K562 (cell line): ENCODE measurements at regions not wholly inside any gene's neighbourhood (a gene's known extent, or its start where the extent isn't known, plus 50 kb on each side); places are given as distances from the start of the nearest gene placed in this dataset.

ENCODE experiments used
- ATAC-seq: fragments of 200-7000 bp; cut with Tn5 transposase; 3 replicates; pipeline ENCODE4 v1.9.1; 2020; ENCODE audit warnings: moderate library complexity
- BruUV-seq: library from RNA; stranded (reverse); fragments of 400-500 nt; replicated peaks from 2 replicates; lab custom pipeline; 2021; lab: Mats Ljungman, UMichigan
- CTCF ChIA-PET: fragments of 300-600 bp; formaldehyde crosslinking; extraction: SDS; loops from one replicate; lab custom pipeline; 2021; ENCODE audit warnings: low intra/inter-chr PET ratio; lab: Yijun Ruan, JAX
- POLR2A ChIA-PET: fragments of 300-600, 350-650 bp; sonication (Branson Sonifier 250); formaldehyde crosslinking; extraction: SDS; loops from one replicate; lab custom pipeline; 2021; ENCODE audit warnings: antibody characterized with exemption, inconsistent platforms; lab: Yijun Ruan, JAX
- DNase-seq, 4 experiments: peaks; one replicate each; pipeline versions ENCODE4 v3.0.0 to v3.0.0-alpha.2; 2011 to 2018; ENCODE audit warnings: low spot score in 3 of 4, mixed read lengths in 3 of 4; ENCODE audit errors: extremely low read depth in 1 of 4
- FAIRE-seq: peaks from 2 replicates; lab custom pipeline; 2011; peaks lifted over from hg19 to GRCh38; lab: Jason Lieb, UNC
- H2AFZ ChIP-seq: 2 replicates; pipeline ENCODE4 v1.6.0; 2011; ENCODE audit warnings: low read depth, low read length, control low read depth, inconsistent platforms
- H3K27ac ChIP-seq: fragments of 200-600 bp; 3 replicates; pipeline ENCODE4 v1.8.0; 2011; ENCODE audit warnings: low read depth, mild to moderate bottlenecking, control low read depth, inconsistent platforms, low read length, moderate library complexity, mixed read lengths; ENCODE audit errors: extremely low read depth
- H3K27me3 ChIP-seq, 2 experiments: fragments of 300-600 bp in 1 of 2; 2 replicates in 1 of 2; 3 replicates in 1 of 2; pipeline versions ENCODE4 v1.6.0 to v1.8.0; 2011; ENCODE audit warnings: inconsistent platforms in 2 of 2, low read length in 2 of 2, mild to moderate bottlenecking in 1 of 2, mixed read lengths in 1 of 2, moderate library complexity in 1 of 2; ENCODE audit not compliant: control insufficient read depth in 2 of 2, insufficient read depth in 2 of 2
- H3K36me3 ChIP-seq: fragments of 300-600 bp; 3 replicates; pipeline ENCODE4 v1.8.0; 2011; ENCODE audit warnings: mild to moderate bottlenecking, low read length, inconsistent platforms; ENCODE audit not compliant: control insufficient read depth, insufficient read depth
- H3K4me1 ChIP-seq, 2 experiments: fragments of 200-600 bp in 1 of 2; replicated peaks in 1 of 2; 2 replicates in 1 of 2; 3 replicates in 1 of 2; pipeline versions ENCODE4 v1.5.1 to v1.8.0; 2011; ENCODE audit warnings: inconsistent platforms in 2 of 2, low read length in 2 of 2, mild to moderate bottlenecking in 1 of 2, mixed read lengths in 1 of 2, moderate library complexity in 1 of 2; ENCODE audit not compliant: control insufficient read depth in 2 of 2, insufficient read depth in 2 of 2
- H3K4me2 ChIP-seq: 2 replicates; pipeline ENCODE4 v1.6.1; 2011; ENCODE audit warnings: low read length, control low read depth, inconsistent platforms, mixed read lengths; ENCODE audit not compliant: insufficient read depth
- H3K4me3 ChIP-seq: fragments of 200-600 bp; sonication (generic), shearing (Covaris generic); 2 replicates; pipeline ENCODE4 v1.5.1; 2016; ENCODE audit warnings: control low read depth, inconsistent platforms
- H3K79me2 ChIP-seq: fragments of 200-600 bp; 3 replicates; pipeline ENCODE4 v1.8.0; 2011; ENCODE audit warnings: low read length, inconsistent platforms; ENCODE audit not compliant: control insufficient read depth, insufficient read depth
- H3K9ac ChIP-seq, 2 experiments: 2 replicates each; pipeline versions ENCODE4 v1.6.0 to v1.6.1; 2011; ENCODE audit warnings: low read depth in 2 of 2, low read length in 2 of 2, control low read depth in 1 of 2, inconsistent platforms in 1 of 2, mild to moderate bottlenecking in 1 of 2, mixed read lengths in 1 of 2; ENCODE audit not compliant: insufficient read depth in 1 of 2
- H3K9me1 ChIP-seq: one replicate; pipeline ENCODE4 v1.6.0; 2011; ENCODE audit warnings: inconsistent platforms, mild to moderate bottlenecking, low read length, moderate library complexity; ENCODE audit not compliant: control insufficient read depth, insufficient read depth
- H3K9me3 ChIP-seq: replicated peaks from 2 replicates; pipeline ENCODE4 v1.5.1; 2011; ENCODE audit warnings: low read depth, low read length, inconsistent platforms; ENCODE audit not compliant: control insufficient read depth, insufficient read depth
- H4K20me1 ChIP-seq: replicated peaks from 2 replicates; pipeline ENCODE4 v1.6.1; 2011; ENCODE audit warnings: low read length, inconsistent platforms, mixed read lengths; ENCODE audit not compliant: control insufficient read depth, insufficient read depth
- ARID3A ChIP-seq: IDR thresholded peaks from 2 replicates; pipeline ENCODE4 v1.6.1; 2012; ENCODE audit warnings: low read depth, low read length, improper control_type of control experiment, borderline replicate concordance
- ATF7 ChIP-seq: fragments of 450-650 bp; IDR thresholded peaks from 2 replicates; pipeline ENCODE4 v1.7.1; 2014; ENCODE audit warnings: mild to moderate bottlenecking, moderate library complexity
- CHCHD3 ChIP-seq: fragments of 250-450 bp; sonication (Bioruptor Pico); IDR thresholded peaks from 2 replicates; pipeline ENCODE4 v2.1.2; 2022; ENCODE audit warnings: mild to moderate bottlenecking
- CREBBP ChIP-seq: IDR thresholded peaks from one replicate; pipeline ENCODE4 v1.6.1; 2012; ENCODE audit warnings: low read depth, mild to moderate bottlenecking, control low read depth, inconsistent platforms, low read length
- E2F3 ChIP-seq: fragments of 250-450 bp; sonication (Bioruptor Pico); IDR thresholded peaks from 2 replicates; pipeline ENCODE4 v1.4.0; 2020; ENCODE audit warnings: mild to moderate bottlenecking
- POLR3G ChIP-seq: IDR thresholded peaks from 2 replicates; pipeline ENCODE4 v1.6.1; 2011; ENCODE audit not compliant: insufficient read length, insufficient replicate concordance; ENCODE audit errors: extremely low read depth
- SAFB ChIP-seq: fragments of 200-400 bp; formaldehyde crosslinking; IDR thresholded peaks from 2 replicates; pipeline ENCODE4 v1.6.1; 2017; ENCODE audit warnings: low read depth, low read length, borderline replicate concordance
- TARDBP ChIP-seq: fragments of 450-650 bp; IDR thresholded peaks from 2 replicates; pipeline ENCODE4 v1.6.1; 2016
- TEAD1 ChIP-seq, 2 experiments: fragments of 450-650 bp in 1 of 2; sonication (generic) in 1 of 2; formaldehyde crosslinking; IDR thresholded peaks; 2 replicates each; pipeline versions ENCODE4 v1.4.0 to v1.8.0; 2020 to 2022; ENCODE audit warnings: mild to moderate bottlenecking in 2 of 2, missing genetic modification reagents in 1 of 2
- THRAP3 ChIP-seq: fragments of 450-650 bp; IDR thresholded peaks from 2 replicates; pipeline ENCODE4 v1.6.1; 2016; ENCODE audit warnings: mild to moderate bottlenecking, inconsistent platforms, borderline replicate concordance
- TRIM28 ChIP-seq: fragments of 450-650 bp; IDR thresholded peaks from 2 replicates; pipeline ENCODE4 v1.6.1; 2017
- ZNF408 ChIP-seq: fragments of 250-450 bp; sonication (Bioruptor Pico); IDR thresholded peaks from 2 replicates; pipeline ENCODE4 v1.4.0; 2020; ENCODE audit warnings: low read depth, mild to moderate bottlenecking, moderate library complexity
- ZNF507 ChIP-seq: conservative IDR thresholded peaks from 2 replicates; pipeline ENCODE4 v1.6.1; 2017; ENCODE audit warnings: missing genetic modification characterization, missing compliant biosample characterization
- WGBS: fragments of 100-300 bp; shearing (Covaris generic); methylation state at CpG from one replicate; pipeline ENCODE4 v1.1.6; 2016; ENCODE audit warnings: low coverage, mixed read lengths; ENCODE audit not compliant: insufficient coverage; ENCODE audit errors: missing lambda C conversion rate; 5-methylcytosine and 5-hydroxymethylcytosine counted together
- in situ Hi-C: fragments of 300-500 bp; cut with MboI; formaldehyde crosslinking; loops from 4 replicates; pipeline ENCODE4 v1.15.0; 2018; ENCODE audit warnings: inconsistent platforms, mixed read lengths
- intact Hi-C: fragments of 100-400 bp; cut with micrococcal nuclease; formaldehyde crosslinking; loops from 2 replicates; pipeline ENCODE4 v1.14.2; 2022

- no peak for TF ChIP-seq ARID3A
- TF ChIP-seq E2F3, result no peak
- TF ChIP-seq TARDBP, result no peak
- TF ChIP-seq ZNF507 (tag), result no peak
- TF ChIP-seq TRIM28, result no peak
- TF ChIP-seq TEAD1 (CRISPR knock-in tag; IDR thresholded peaks at IDR 0.05), result no peak
- no peak for TF ChIP-seq POLR3G
- no peak for TF ChIP-seq ZNF408
- no peak for TF ChIP-seq THRAP3
- TF ChIP-seq, all 486 proteins: peak for 0
These were observed 326.4 kb upstream of the NAALADL2 start (continued) for GRCh38 chr3:174532776-174533175.

- Histone ChIP-seq H3K9me3 (no peaks in the 10 kb centered on the region), H3K9ac (no peak overlapping the region), H3K9me1 (no peaks in the 10 kb centered on the region), H3K4me2 (no peak overlapping the region), H2AFZ (no peak overlapping the region), H3K4me3 (no peak overlapping the region), H3K4me1 (no peaks in the 10 kb centered on the region), H3K27ac (no peak overlapping the region), H3K79me2 (no peaks in the 10 kb centered on the region), H3K27me3 (no peaks in the 10 kb centered on the region), H4K20me1 (no peaks in the 10 kb centered on the region), H3K36me3 (no peaks in the 10 kb centered on the region)
- BruUV-seq, result no TSS peak
- DNase-seq, result no peak
- no peak for TF ChIP-seq CHCHD3
- no peak for TF ChIP-seq SAFB
- TF ChIP-seq CREBBP, result no peak
- TF ChIP-seq ATF7, result no peak
- POLR2A ChIA-PET, result no interaction called here
- no CpG with 5 or more reads among the region's 2 CpGs for WGBS
- in situ Hi-C loops, result no loop called here
- no peak for ATAC-seq
- no peak for FAIRE-seq
- CTCF ChIA-PET, result no interaction called here
- intact Hi-C loops, result no loop called here
These were observed 325.8 kb upstream of the NAALADL2 start for GRCh38 chr3:174533286-174533685.
